ENCODE measurements at regions not wholly inside any gene's neighbourhood (a gene's known extent, or its start where the extent isn't known, plus 50 kb on each side); places are given as distances from the start of the nearest gene placed in this dataset.

- H3K4me3 ChIP-seq = no peak overlapping the region
- DNase-seq (ENCODE audit: low spot score) = no peak
- no peak for TF ChIP-seq CTCF (IDR thresholded peaks at IDR 0.05)
- no peak overlapping the region for H3K27ac ChIP-seq
Measured at GRCh38 chr21:28877318-28877884, 115.3 kb downstream of the LTN1 start.

GRCh38 chr21:28875078-28875477 is 117.6 kb downstream of the LTN1 start:
- no peak overlapping the region for H3K27ac ChIP-seq
- TF ChIP-seq CTCF (IDR thresholded peaks at IDR 0.05) = no peak
- H3K4me3 ChIP-seq = no peak overlapping the region
- no peak for DNase-seq (ENCODE audit: low spot score)

- DNase-seq (ENCODE audit: low spot score) = no peak
- Histone ChIP-seq H3K4me3 (no peak overlapping the region), H3K27ac (no peak overlapping the region)
- no peak for TF ChIP-seq CTCF (IDR thresholded peaks at IDR 0.05)
Measured at GRCh38 chr21:28872218-28872617, 120.5 kb downstream of the LTN1 start.

GRCh38 chr21:28871388-28872010 is 121.2 kb downstream of the LTN1 start:
- H3K4me3 ChIP-seq = no peak overlapping the region
- H3K27ac ChIP-seq = no peak overlapping the region
- DNase-seq (ENCODE audit: low spot score) = no peak
- TF ChIP-seq CTCF (IDR thresholded peaks at IDR 0.05) = no peak

GRCh38 chr21:28867401-28867800 is 125.3 kb downstream of the LTN1 start:
- TF ChIP-seq CTCF (IDR thresholded peaks at IDR 0.05) = no peak
- Histone ChIP-seq H3K4me3 (no peak overlapping the region), H3K27ac (no peak overlapping the region)
- no peak for DNase-seq (ENCODE audit: low spot score)

- H3K27ac ChIP-seq = no peak overlapping the region
- no peak overlapping the region for H3K4me3 ChIP-seq
- no peak for DNase-seq (ENCODE audit: low spot score)
- no peak for TF ChIP-seq CTCF (IDR thresholded peaks at IDR 0.05)
Measured at GRCh38 chr21:28865488-28866186, 127.0 kb downstream of the LTN1 start.

- Histone ChIP-seq H3K27ac (no peak overlapping the region), H3K4me3 (no peak overlapping the region)
- no peak for DNase-seq (ENCODE audit: low spot score)
- TF ChIP-seq CTCF (IDR thresholded peaks at IDR 0.05) = no peak
Measured at GRCh38 chr21:28858424-28858823, 134.3 kb downstream of the LTN1 start.

Measured in coronary artery (tissue), 2 donors.